MCF 10A (cell line): ENCODE measurements at regions not wholly inside any gene's neighbourhood (a gene's known extent, or its start where the extent isn't known, plus 50 kb on each side); places are given as distances from the start of the nearest gene placed in this dataset.
"Not testable (repeated sequence)": the region's sequence is repeated elsewhere in the genome, so short reads cannot be mapped to it uniquely, and the experiment has no call there.

Experiments
- BruUV-seq: library from RNA; stranded (reverse); fragments of 400-500 nt; replicated peaks from 2 replicates; lab custom pipeline; 2021; lab: Mats Ljungman, UMichigan
- CTCF ChIA-PET: fragments of 300-600 bp; sonication (Branson Sonifier 250); formaldehyde crosslinking; extraction: SDS; loops from one replicate; lab custom pipeline; 2021; ENCODE audit warnings: antibody characterized with exemption, inconsistent platforms; lab: Yijun Ruan, JAX
- POLR2A ChIA-PET: fragments of 300-600, 350-650 bp; sonication (Branson Sonifier 250); formaldehyde crosslinking; extraction: SDS; loops from one replicate; lab custom pipeline; 2020; ENCODE audit warnings: antibody characterized with exemption, inconsistent platforms; lab: Yijun Ruan, JAX
- DNase-seq: peaks from one replicate; pipeline ENCODE4 v3.0.0-alpha.2; 2018; ENCODE audit not compliant: unreplicated experiment
- H3K27ac Mint-ChIP-seq: one replicate; pipeline ENCODE4 v1.8.0; 2022; ENCODE audit warnings: mild to moderate bottlenecking, low read depth, mixed read lengths; ENCODE audit not compliant: unreplicated experiment
- H3K27me3 Mint-ChIP-seq: one replicate; pipeline ENCODE4 v1.8.0; 2022; ENCODE audit warnings: mixed read lengths; ENCODE audit not compliant: insufficient read depth, unreplicated experiment
- H3K36me3 Mint-ChIP-seq: one replicate; pipeline ENCODE4 v1.8.0; 2022; ENCODE audit warnings: mild to moderate bottlenecking, moderate library complexity, mixed read lengths; ENCODE audit not compliant: insufficient read depth, unreplicated experiment
- H3K4me1 Mint-ChIP-seq: one replicate; pipeline ENCODE4 v1.8.0; 2022; ENCODE audit warnings: mixed read lengths; ENCODE audit not compliant: insufficient read depth, unreplicated experiment
- H3K4me3 Mint-ChIP-seq: one replicate; pipeline ENCODE4 v1.8.0; 2022; ENCODE audit warnings: mild to moderate bottlenecking, moderate library complexity, mixed read lengths; ENCODE audit not compliant: unreplicated experiment
- H3K9me3 Mint-ChIP-seq: one replicate; pipeline ENCODE4 v1.8.0; 2022; ENCODE audit warnings: mixed read lengths; ENCODE audit not compliant: unreplicated experiment
- CTCF ChIP-seq: fragments of 200-600 bp; IDR thresholded peaks from one replicate; pipeline ENCODE4 v1.8.0; 2022; ENCODE audit warnings: antibody characterized with exemption, mild to moderate bottlenecking; ENCODE audit not compliant: unreplicated experiment
- intact Hi-C: fragments of 100-400 bp; cut with micrococcal nuclease; formaldehyde crosslinking; loops from 2 replicates; pipeline ENCODE4 v1.14.1; 2022

- no peaks in the 10 kb centered on the region for H3K27me3 Mint-ChIP-seq
- H3K27ac Mint-ChIP-seq, result peak overlapping the region; percentile 87
- ChIA-PET CTCF (interaction anchor here (0.7 to 1.6 kb wide), 3 partner anchors 69 to 373 kb away, joined by 3 to 7 read pairs (median 4); no protein-coding TSS in a partner anchor), POLR2A (interaction anchor here (0.6 to 1.9 kb wide), 22 partner anchors 9 to 178 kb away, joined by 3 to 14 read pairs (median 4); no protein-coding TSS in a partner anchor)
- no TSS peak for BruUV-seq
- no peaks in the 10 kb centered on the region for H3K9me3 Mint-ChIP-seq
- H3K4me3 Mint-ChIP-seq, result peak overlapping the region; percentile 45
- H3K4me1 Mint-ChIP-seq, result peaks cover 17% of the 10 kb centered on the region
- no peak for TF ChIP-seq CTCF
- intact Hi-C loops, result loop anchor here (5.0 kb wide), 1 partner anchor 66 kb away; no protein-coding TSS in a partner anchor
- DNase-seq, result peak; percentile 89
- H3K36me3 Mint-ChIP-seq, result no peaks in the 10 kb centered on the region
Observed at GRCh38 chr3:153221748-153222162, 59.7 kb downstream of the RAP2B start.

- CTCF ChIA-PET, H3K36me3 Mint-ChIP-seq, H3K27me3 Mint-ChIP-seq, intact Hi-C loops, DNase-seq, POLR2A ChIA-PET, H3K27ac Mint-ChIP-seq, H3K4me1 Mint-ChIP-seq, H3K9me3 Mint-ChIP-seq, H3K4me3 Mint-ChIP-seq, BruUV-seq: not testable (repeated sequence)
Observed at GRCh38 chr3:153226877-153227276, 64.9 kb downstream of the RAP2B start.

- DNase-seq, H3K27me3 Mint-ChIP-seq, intact Hi-C loops, H3K36me3 Mint-ChIP-seq, H3K9me3 Mint-ChIP-seq, BruUV-seq, CTCF ChIA-PET, H3K27ac Mint-ChIP-seq, H3K4me1 Mint-ChIP-seq, H3K4me3 Mint-ChIP-seq: not testable (repeated sequence)
- POLR2A ChIA-PET, result interaction anchor here (0.6 kb wide), 1 partner anchor 272 kb away, joined by 3 read pairs; no protein-coding TSS in a partner anchor
Observed at GRCh38 chr3:153230427-153230826, 68.4 kb downstream of the RAP2B start.

GRCh38 chr3:153231245-153231644, 69.2 kb downstream of the RAP2B start:
- CTCF ChIA-PET, H3K27me3 Mint-ChIP-seq, DNase-seq, intact Hi-C loops, BruUV-seq, H3K9me3 Mint-ChIP-seq, POLR2A ChIA-PET, H3K36me3 Mint-ChIP-seq, H3K27ac Mint-ChIP-seq, H3K4me3 Mint-ChIP-seq, H3K4me1 Mint-ChIP-seq: not testable (repeated sequence)

- POLR2A ChIA-PET, result interaction anchor here (0.5 to 1.7 kb wide), 5 partner anchors 11 to 184 kb away, joined by 3 to 9 read pairs (median 4); no protein-coding TSS in a partner anchor
- DNase-seq, H3K9me3 Mint-ChIP-seq, H3K27ac Mint-ChIP-seq, CTCF ChIA-PET, H3K27me3 Mint-ChIP-seq, intact Hi-C loops, H3K36me3 Mint-ChIP-seq, BruUV-seq, H3K4me3 Mint-ChIP-seq, H3K4me1 Mint-ChIP-seq: not testable (repeated sequence)
Observed at GRCh38 chr3:153232050-153232752, 70.2 kb downstream of the RAP2B start.

GRCh38 chr3:153232851-153233271, 70.8 kb downstream of the RAP2B start:
- no peak for DNase-seq
- CTCF ChIA-PET, result no interaction called here
- H3K27ac Mint-ChIP-seq, result no peak overlapping the region
- H3K4me1 Mint-ChIP-seq, result no peaks in the 10 kb centered on the region
- no peaks in the 10 kb centered on the region for H3K9me3 Mint-ChIP-seq
- no TSS peak for BruUV-seq
- no peak for TF ChIP-seq CTCF
- H3K36me3 Mint-ChIP-seq, result no peaks in the 10 kb centered on the region
- no peaks in the 10 kb centered on the region for H3K27me3 Mint-ChIP-seq
- H3K4me3 Mint-ChIP-seq, result no peak overlapping the region
- POLR2A ChIA-PET, result interaction anchor here (0.5 to 1.7 kb wide), 5 partner anchors 11 to 184 kb away, joined by 3 to 9 read pairs (median 4); no protein-coding TSS in a partner anchor
- intact Hi-C loops, result no loop called here
